ENCODE measurements at regions not wholly inside any gene's neighbourhood (a gene's known extent, or its start where the extent isn't known, plus 50 kb on each side); places are given as distances from the start of the nearest gene placed in this dataset.
"Not testable (repeated sequence)": the region's sequence is repeated elsewhere in the genome, so short reads cannot be mapped to it uniquely, and the experiment has no call there.

DNA sequence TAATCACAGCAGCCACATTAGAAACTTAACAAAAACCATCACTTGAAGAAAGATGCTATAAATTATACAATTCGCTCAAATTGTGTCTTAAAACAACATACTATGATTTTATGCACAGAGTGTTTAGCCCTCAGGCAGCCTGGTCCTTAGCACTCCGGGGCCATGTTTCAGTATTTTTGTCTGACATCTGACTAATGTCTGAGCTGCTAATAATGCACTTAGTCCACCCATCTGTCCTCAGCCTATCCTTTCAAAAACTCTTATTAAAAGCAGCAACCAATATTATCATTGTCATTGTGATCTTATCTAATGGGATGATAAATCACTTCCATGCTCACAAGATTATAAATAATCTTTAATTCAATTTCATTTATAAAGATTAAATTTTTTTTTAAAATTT, 602.7 kb upstream of the FOXG1 start:
- no peaks in the 10 kb centered on the region for H3K27me3 Mint-ChIP-seq (ENCODE audit: low read depth, unreplicated experiment)
- Histone ChIP-seq H3K4me2 (ENCODE audit: low read length) (no peak overlapping the region), H2AFZ (ENCODE audit: low read depth, low read length) (no peak overlapping the region), H3K27me3 (ENCODE audit: insufficient read depth, low read length) (no peaks in the 10 kb centered on the region), H3K27ac (ENCODE audit: low read depth, low read length) (no peak overlapping the region), H3K9ac (ENCODE audit: low read length) (no peak overlapping the region), H4K20me1 (ENCODE audit: insufficient read depth, low read length) (no peaks in the 10 kb centered on the region), H3K4me3 (ENCODE audit: insufficient read depth, low read depth, low read length) (no peak overlapping the region), H3K79me2 (ENCODE audit: insufficient read depth, low read length) (no peaks in the 10 kb centered on the region), H3K9me3 (ENCODE audit: insufficient read depth, low read depth, low read length) (no peaks in the 10 kb centered on the region), H3K4me1 (ENCODE audit: insufficient read depth, low read length) (no peaks in the 10 kb centered on the region), H3K36me3 (ENCODE audit: insufficient read depth, low read length) (no peaks in the 10 kb centered on the region)
- no peak for DNase-seq (ENCODE audit: low read depth)
- no peak overlapping the region for H3K4me3 Mint-ChIP-seq (ENCODE audit: unreplicated experiment)
- H3K27ac Mint-ChIP-seq (ENCODE audit: unreplicated experiment): no peak overlapping the region
- TF ChIP-seq, protein P1, sequence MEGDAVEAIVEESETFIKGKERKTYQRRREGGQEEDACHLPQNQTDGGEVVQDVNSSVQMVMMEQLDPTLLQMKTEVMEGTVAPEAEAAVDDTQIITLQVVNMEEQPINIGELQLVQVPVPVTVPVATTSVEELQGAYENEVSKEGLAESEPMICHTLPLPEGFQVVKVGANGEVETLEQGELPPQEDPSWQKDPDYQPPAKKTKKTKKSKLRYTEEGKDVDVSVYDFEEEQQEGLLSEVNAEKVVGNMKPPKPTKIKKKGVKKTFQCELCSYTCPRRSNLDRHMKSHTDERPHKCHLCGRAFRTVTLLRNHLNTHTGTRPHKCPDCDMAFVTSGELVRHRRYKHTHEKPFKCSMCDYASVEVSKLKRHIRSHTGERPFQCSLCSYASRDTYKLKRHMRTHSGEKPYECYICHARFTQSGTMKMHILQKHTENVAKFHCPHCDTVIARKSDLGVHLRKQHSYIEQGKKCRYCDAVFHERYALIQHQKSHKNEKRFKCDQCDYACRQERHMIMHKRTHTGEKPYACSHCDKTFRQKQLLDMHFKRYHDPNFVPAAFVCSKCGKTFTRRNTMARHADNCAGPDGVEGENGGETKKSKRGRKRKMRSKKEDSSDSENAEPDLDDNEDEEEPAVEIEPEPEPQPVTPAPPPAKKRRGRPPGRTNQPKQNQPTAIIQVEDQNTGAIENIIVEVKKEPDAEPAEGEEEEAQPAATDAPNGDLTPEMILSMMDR (IDR thresholded peaks at IDR 0.05; ENCODE audit: insufficient read depth, low read depth, low read length): no peak
- no peak for TF ChIP-seq EZH2 (IDR thresholded peaks at IDR 0.05; ENCODE audit: insufficient read depth, low read length)
- H3K36me3 Mint-ChIP-seq (ENCODE audit: low read depth, unreplicated experiment): no peaks in the 10 kb centered on the region
- no peaks in the 10 kb centered on the region for H3K4me1 Mint-ChIP-seq (ENCODE audit: low read depth, unreplicated experiment)
- peaks cover 5% of the 10 kb centered on the region for H3K9me3 Mint-ChIP-seq (ENCODE audit: unreplicated experiment)
- no peak for FAIRE-seq

DNA sequence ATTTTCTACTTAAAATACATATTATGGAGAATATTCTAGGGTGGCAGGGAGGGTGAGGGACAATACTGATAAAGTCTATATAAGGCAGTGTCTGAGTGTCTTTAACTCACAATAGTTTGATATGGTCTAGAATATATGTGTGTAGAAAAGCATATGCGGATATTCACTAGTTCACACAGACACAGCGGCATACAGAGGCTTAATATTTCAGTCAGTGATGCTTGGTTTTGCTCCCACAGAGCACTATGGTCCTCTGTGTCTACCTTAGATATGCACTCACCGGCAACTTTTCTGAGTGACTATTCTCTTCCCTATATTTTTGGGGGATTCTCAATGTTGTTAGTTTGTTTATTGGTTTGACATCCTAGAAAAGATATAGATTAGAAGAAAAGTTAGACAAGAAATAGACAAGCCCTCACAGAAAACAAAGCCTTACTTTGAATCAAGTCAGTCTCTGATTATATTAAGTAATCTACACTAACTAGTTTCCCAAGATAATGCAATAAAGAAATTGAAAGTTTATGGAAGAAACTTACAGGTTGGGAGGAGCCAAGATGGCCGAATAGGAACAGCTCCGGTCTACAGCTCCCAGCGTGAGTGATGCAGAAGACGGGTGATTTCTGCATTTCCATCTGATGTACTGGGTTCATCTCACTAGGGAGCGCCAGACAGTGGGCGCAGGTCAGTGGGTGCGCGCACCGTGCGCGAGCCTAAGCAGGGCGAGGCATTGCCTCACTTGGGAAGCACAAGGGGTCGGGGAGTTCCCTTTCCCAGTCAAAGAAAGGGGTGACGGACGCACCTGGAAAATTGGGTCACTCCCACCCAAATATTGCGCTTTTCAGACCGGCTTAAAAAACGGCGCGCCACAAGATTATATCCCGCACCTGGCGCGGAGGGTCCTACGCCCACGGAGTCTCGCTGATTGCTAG, 578.4 kb upstream of the FOXG1 start:
- H2AFZ ChIP-seq (ENCODE audit: low read depth, low read length); FAIRE-seq; H3K9me3 Mint-ChIP-seq (ENCODE audit: unreplicated experiment); H3K4me2 ChIP-seq (ENCODE audit: low read length); H3K36me3 Mint-ChIP-seq (ENCODE audit: low read depth, unreplicated experiment); H3K27ac Mint-ChIP-seq (ENCODE audit: unreplicated experiment); DNase-seq (ENCODE audit: low read depth); H4K20me1 ChIP-seq (ENCODE audit: insufficient read depth, low read length); H3K4me1 ChIP-seq (ENCODE audit: insufficient read depth, low read length); H3K9me3 ChIP-seq (ENCODE audit: insufficient read depth, low read depth, low read length); H3K4me3 Mint-ChIP-seq (ENCODE audit: unreplicated experiment); H3K4me1 Mint-ChIP-seq (ENCODE audit: low read depth, unreplicated experiment); H3K27ac ChIP-seq (ENCODE audit: low read depth, low read length); H3K4me3 ChIP-seq (ENCODE audit: insufficient read depth, low read depth, low read length); H3K79me2 ChIP-seq (ENCODE audit: insufficient read depth, low read length); H3K27me3 Mint-ChIP-seq (ENCODE audit: low read depth, unreplicated experiment); H3K9ac ChIP-seq (ENCODE audit: low read length); H3K27me3 ChIP-seq (ENCODE audit: insufficient read depth, low read length); H3K36me3 ChIP-seq (ENCODE audit: insufficient read depth, low read length): not testable (repeated sequence)

DNA sequence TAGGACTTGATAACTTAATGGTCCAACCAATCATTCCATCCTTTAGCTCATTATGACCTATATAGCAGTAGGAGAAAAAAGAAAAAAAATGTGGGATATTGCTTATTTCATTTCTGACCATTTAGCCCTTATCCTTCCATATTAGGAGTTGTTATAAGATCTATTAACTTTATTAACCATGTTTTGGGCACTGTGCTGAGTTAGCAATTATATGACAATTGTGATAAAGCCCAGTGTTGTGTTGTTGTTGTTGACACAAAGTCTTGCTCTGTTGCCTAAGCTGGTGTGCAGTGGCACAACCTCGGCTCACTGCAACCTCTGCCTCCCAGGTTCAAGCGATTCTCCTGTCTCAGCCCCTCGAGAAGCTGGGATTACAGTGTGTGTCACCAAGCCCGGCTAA, 569.7 kb upstream of the FOXG1 start:
- Mint-ChIP-seq H3K27ac (ENCODE audit: unreplicated experiment) (no peak overlapping the region), H3K9me3 (ENCODE audit: unreplicated experiment) (no peaks in the 10 kb centered on the region), H3K36me3 (ENCODE audit: low read depth, unreplicated experiment) (no peaks in the 10 kb centered on the region), H3K27me3 (ENCODE audit: low read depth, unreplicated experiment) (no peaks in the 10 kb centered on the region), H3K4me1 (ENCODE audit: low read depth, unreplicated experiment) (no peaks in the 10 kb centered on the region), H3K4me3 (ENCODE audit: unreplicated experiment) (no peak overlapping the region)
- Histone ChIP-seq H3K27me3 (ENCODE audit: insufficient read depth, low read length) (no peaks in the 10 kb centered on the region), H3K4me2 (ENCODE audit: low read length) (no peak overlapping the region), H2AFZ (ENCODE audit: low read depth, low read length) (no peak overlapping the region), H3K27ac (ENCODE audit: low read depth, low read length) (no peak overlapping the region), H3K79me2 (ENCODE audit: insufficient read depth, low read length) (no peaks in the 10 kb centered on the region), H3K4me3 (ENCODE audit: insufficient read depth, low read depth, low read length) (no peak overlapping the region), H3K36me3 (ENCODE audit: insufficient read depth, low read length) (no peaks in the 10 kb centered on the region), H4K20me1 (ENCODE audit: insufficient read depth, low read length) (no peaks in the 10 kb centered on the region), H3K9ac (ENCODE audit: low read length) (no peak overlapping the region), H3K9me3 (ENCODE audit: insufficient read depth, low read depth, low read length) (no peaks in the 10 kb centered on the region), H3K4me1 (ENCODE audit: insufficient read depth, low read length) (no peaks in the 10 kb centered on the region)
- no peak for DNase-seq (ENCODE audit: low read depth)
- FAIRE-seq: no peak
- TF ChIP-seq EZH2 (IDR thresholded peaks at IDR 0.05; ENCODE audit: insufficient read depth, low read length): no peak
- TF ChIP-seq, protein P1 (IDR thresholded peaks at IDR 0.05; ENCODE audit: insufficient read depth, low read depth, low read length): no peak
